Activated naive CD4-positive, alpha-beta T cell treated with anti-CD3 and anti-CD28 coated beads, Interleukin-2, amount 10 ng/mL, durations not matched to agents 7 days and 5 days (primary cell): ENCODE measurements at regions not wholly inside any gene's neighbourhood (a gene's known extent, or its start where the extent isn't known, plus 50 kb on each side); places are given as distances from the start of the nearest gene placed in this dataset.
"Not testable (repeated sequence)": the region's sequence is repeated elsewhere in the genome, so short reads cannot be mapped to it uniquely, and the experiment has no call there.

ENCODE experiments used
- CTCF ChIA-PET: fragments of 350-600 bp; sonication (Branson Sonifier 250); formaldehyde crosslinking; loops from one replicate; lab custom pipeline; 2021; ENCODE audit warnings: antibody characterized with exemption; lab: Charles Lee
- DNase-seq: peaks from one replicate; pipeline ENCODE4 v3.0.0-alpha.2; 2020
- H3K27ac Mint-ChIP-seq: one replicate; pipeline ENCODE4 v1.8.0; 2021; ENCODE audit warnings: mild to moderate bottlenecking, moderate library complexity, mixed read lengths
- H3K27me3 Mint-ChIP-seq: one replicate; pipeline ENCODE4 v1.8.0; 2021; ENCODE audit warnings: mild to moderate bottlenecking, mixed read lengths
- H3K36me3 Mint-ChIP-seq: one replicate; pipeline ENCODE4 v1.8.0; 2021; ENCODE audit warnings: mixed read lengths
- H3K4me1 Mint-ChIP-seq: one replicate; pipeline ENCODE4 v1.8.0; 2021; ENCODE audit warnings: mixed read lengths
- H3K4me3 Mint-ChIP-seq: one replicate; pipeline ENCODE4 v1.8.0; 2021; ENCODE audit warnings: mild to moderate bottlenecking, moderate library complexity, mixed read lengths
- H3K9me3 Mint-ChIP-seq: one replicate; pipeline ENCODE4 v1.8.0; 2021; ENCODE audit warnings: mixed read lengths

DNA sequence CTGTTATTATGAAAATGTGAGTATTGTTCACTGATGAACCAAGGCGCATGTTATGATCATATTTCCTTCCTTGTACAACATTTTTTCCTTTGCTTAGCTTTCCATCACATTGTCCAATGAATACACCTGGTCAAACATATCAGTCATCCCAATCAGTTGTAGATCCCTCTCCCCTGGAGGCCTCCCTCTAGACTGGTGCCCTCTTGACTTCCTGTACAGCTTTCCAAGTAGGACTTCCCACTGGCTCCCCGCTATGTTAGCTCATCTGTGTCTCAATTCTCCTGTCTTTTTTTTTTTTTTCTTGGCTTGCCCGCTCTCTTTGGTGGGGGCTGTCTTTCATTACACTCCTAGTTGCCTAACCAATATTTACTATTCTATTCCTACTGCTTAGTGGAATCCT, 214.2 kb upstream of the NPY start:
- no peak for DNase-seq
- no peak overlapping the region for H3K4me3 Mint-ChIP-seq
- no peaks in the 10 kb centered on the region for H3K36me3 Mint-ChIP-seq
- CTCF ChIA-PET: interaction anchor here (0.6 kb wide), 1 partner anchor 43 kb away, joined by 3 read pairs; no protein-coding TSS in a partner anchor
- H3K9me3 Mint-ChIP-seq: no peaks in the 10 kb centered on the region
- H3K27me3 Mint-ChIP-seq: no peaks in the 10 kb centered on the region
- peaks cover 3% of the 10 kb centered on the region for H3K4me1 Mint-ChIP-seq
- no peak overlapping the region for H3K27ac Mint-ChIP-seq

DNA sequence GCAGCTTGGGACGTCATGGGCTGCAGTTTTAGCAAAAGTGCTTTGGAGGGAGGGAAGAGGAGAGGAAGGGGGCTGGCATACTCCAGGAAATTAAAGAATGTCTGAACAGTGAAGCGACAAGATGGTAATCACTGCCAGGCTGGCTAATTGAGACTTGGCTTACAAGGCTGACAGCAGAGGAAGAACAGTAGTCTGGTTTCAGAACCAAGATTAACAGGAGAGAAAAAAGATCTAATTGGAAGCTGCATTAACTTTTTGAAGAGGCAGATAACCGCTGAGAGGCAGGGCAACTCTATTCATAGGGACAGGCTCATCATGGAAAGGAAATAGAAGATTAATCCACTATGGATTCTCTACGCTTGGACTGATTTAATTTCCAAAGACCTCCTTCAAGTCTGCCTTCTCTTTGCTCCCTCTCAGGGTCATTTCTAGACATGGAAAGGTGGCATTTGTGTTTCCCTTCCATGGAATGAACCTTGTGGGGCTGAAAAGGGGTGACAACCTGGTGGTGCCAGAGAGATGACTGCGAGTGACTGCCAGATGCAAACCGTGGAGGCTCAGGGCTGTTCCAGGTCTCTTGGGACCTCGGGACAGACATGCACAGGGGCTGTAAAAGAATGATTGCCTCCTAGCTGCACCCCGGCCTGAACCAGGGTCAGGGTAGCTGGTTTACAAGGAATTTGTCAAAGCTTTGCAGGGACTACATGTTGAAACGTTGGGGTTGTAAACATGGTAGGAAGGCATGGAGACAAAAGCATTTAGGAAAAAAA, 210.2 kb upstream of the NPY start:
- CTCF ChIA-PET: no interaction called here
- Mint-ChIP-seq H3K9me3 (no peaks in the 10 kb centered on the region), H3K27me3 (no peaks in the 10 kb centered on the region), H3K27ac (no peak overlapping the region), H3K4me3 (no peak overlapping the region), H3K36me3 (no peaks in the 10 kb centered on the region), H3K4me1 (peaks cover 8% of the 10 kb centered on the region)
- no peak for DNase-seq

DNA sequence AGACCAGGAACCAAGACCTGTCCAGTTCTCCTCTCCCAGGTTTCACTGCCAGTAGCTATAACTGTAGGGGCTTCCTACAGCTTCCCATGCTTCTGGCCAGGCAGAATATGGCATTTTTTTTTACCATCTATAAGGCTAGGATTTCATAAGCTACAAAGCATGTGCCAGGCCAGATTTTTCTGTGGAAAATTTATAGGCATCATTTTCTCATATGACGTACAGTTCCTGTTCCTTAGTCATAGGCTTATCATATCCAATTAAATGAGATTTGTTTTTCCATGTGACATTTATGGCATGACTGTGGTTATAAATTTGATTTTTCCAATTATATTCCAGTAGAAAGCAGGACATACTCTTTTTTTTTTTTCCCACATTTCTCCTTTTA, 208.6 kb upstream of the NPY start:
- peaks cover 8% of the 10 kb centered on the region for H3K4me1 Mint-ChIP-seq
- CTCF ChIA-PET: interaction anchor here (0.6 kb wide), 1 partner anchor 736 kb away, joined by 3 read pairs; no protein-coding TSS in a partner anchor
- H3K9me3 Mint-ChIP-seq: no peaks in the 10 kb centered on the region
- no peaks in the 10 kb centered on the region for H3K27me3 Mint-ChIP-seq
- H3K4me3 Mint-ChIP-seq: no peak overlapping the region
- no peaks in the 10 kb centered on the region for H3K36me3 Mint-ChIP-seq
- DNase-seq: no peak
- no peak overlapping the region for H3K27ac Mint-ChIP-seq

DNA sequence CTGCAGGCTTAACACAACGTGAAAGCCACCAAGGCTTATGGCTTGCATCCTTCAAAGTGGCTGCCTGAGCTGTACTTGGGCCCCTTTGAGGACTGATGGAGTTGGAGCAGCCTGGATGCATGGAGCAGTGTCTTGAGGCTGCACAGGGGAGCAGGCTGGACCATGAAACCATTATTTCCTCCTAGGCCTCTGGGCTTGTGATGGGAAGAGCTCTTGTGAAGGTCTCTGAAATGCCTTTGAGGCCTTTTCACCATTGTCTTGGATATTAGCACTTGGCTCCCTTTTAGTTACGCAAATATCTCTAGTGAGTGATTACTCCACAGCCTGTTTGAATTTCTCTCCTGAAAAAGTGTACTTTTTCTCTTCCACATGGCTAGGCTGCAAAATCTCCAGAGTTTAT, 201.2 kb upstream of the NPY start:
- CTCF ChIA-PET: no interaction called here
- no peak for DNase-seq
- Mint-ChIP-seq H3K4me1 (no peaks in the 10 kb centered on the region), H3K36me3 (no peaks in the 10 kb centered on the region), H3K9me3 (peaks cover 6% of the 10 kb centered on the region), H3K27me3 (no peaks in the 10 kb centered on the region), H3K27ac (no peak overlapping the region), H3K4me3 (no peak overlapping the region)

DNA sequence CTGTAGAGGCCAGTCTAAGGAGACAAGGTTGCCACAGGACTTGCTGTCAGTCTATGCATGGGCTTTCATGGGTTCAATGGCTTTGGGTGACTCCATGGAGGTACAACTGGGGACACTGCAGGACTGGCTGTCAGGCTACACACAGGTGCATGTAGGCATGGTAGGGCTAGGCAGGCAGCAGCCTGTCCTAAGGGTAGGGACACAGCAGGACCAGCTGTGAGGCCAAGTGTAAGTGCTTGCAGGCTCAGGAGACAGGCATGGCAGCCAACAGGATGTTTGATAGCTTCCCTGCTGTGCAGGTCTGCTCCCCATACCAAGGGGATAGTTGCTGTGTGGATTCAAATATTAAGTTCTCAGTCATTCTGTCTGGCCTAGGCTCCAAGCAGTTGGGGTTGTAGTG, 181.0 kb upstream of the NPY start:
- DNase-seq: no peak
- no peaks in the 10 kb centered on the region for H3K36me3 Mint-ChIP-seq
- CTCF ChIA-PET: no interaction called here
- no peak overlapping the region for H3K4me3 Mint-ChIP-seq
- H3K4me1 Mint-ChIP-seq: no peaks in the 10 kb centered on the region
- no peaks in the 10 kb centered on the region for H3K9me3 Mint-ChIP-seq
- H3K27ac Mint-ChIP-seq: no peak overlapping the region
- H3K27me3 Mint-ChIP-seq: no peaks in the 10 kb centered on the region

DNA sequence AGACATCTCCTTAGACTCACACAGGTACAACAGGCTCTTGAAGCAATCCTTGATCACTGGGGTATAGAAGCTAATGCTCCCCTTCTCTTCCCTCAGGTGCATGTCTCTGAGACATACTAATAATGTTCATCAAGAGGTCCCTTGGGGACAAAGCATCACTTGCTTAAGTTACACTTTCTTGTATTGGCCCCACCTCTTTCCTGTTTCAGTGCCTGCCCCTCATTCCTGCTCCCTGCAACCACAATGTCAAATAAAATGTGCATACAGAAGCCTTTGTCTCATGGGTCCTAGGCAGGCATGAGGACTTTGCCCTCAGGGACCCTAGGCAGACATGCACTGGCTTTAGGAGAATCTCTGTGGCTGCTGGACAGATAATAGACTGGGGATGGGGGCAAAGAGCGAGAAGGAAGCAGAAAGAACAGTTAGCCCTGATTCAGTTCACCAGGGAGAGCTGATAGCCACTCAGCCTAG, 175.0 kb upstream of the NPY start:
- H3K9me3 Mint-ChIP-seq: no peaks in the 10 kb centered on the region
- CTCF ChIA-PET: no interaction called here
- H3K4me1 Mint-ChIP-seq: no peaks in the 10 kb centered on the region
- no peaks in the 10 kb centered on the region for H3K36me3 Mint-ChIP-seq
- H3K27me3 Mint-ChIP-seq: peaks cover 11% of the 10 kb centered on the region
- no peak overlapping the region for H3K4me3 Mint-ChIP-seq
- H3K27ac Mint-ChIP-seq: no peak overlapping the region
- no peak for DNase-seq

DNA sequence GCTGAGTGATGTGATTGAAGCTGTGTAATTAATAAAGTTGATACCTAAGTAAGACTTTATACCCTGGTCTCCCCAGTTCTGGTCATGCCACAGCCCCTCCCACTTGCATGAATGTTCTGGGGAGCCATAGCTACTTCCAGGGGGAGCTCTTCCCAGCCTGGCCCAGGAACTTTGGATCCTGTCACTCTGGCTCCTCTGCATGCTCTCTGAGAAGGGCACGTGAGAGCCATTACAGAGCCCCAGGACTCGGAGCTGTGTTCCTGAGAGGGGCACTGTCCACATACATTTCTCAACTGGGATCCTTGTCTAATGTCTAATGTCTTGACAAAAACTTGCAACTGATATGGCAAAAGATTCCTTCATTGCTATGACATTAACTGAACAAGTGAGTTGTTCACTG, 173.9 kb upstream of the NPY start:
- H3K4me1 Mint-ChIP-seq: no peaks in the 10 kb centered on the region
- H3K27me3 Mint-ChIP-seq: peaks cover 14% of the 10 kb centered on the region
- no peaks in the 10 kb centered on the region for H3K36me3 Mint-ChIP-seq
- H3K4me3 Mint-ChIP-seq: no peak overlapping the region
- DNase-seq: no peak
- CTCF ChIA-PET: no interaction called here
- H3K9me3 Mint-ChIP-seq: no peaks in the 10 kb centered on the region
- H3K27ac Mint-ChIP-seq: no peak overlapping the region

DNA sequence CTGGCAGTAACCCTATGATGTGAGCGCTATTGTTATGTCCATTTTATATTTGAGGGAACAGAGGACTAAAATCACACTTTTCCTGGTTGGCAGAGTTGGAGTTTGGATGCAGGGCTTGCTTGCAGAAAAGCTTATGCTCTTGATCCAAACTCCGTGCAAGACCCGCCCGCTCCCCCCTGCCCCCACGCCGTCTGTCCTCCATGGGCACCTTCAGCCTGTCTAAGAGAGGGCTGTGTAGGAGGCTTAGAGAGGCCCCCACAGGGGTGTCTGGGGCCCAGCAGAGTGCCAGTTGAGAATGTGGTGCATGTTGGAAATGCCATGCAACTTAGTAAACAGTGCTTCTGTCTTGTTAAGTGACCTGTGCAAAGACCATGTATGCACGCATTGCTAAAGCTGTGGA, 170.5 kb upstream of the NPY start:
- H3K36me3 Mint-ChIP-seq: no peaks in the 10 kb centered on the region
- no peaks in the 10 kb centered on the region for H3K4me1 Mint-ChIP-seq
- CTCF ChIA-PET: no interaction called here
- no peak for DNase-seq
- H3K27me3 Mint-ChIP-seq: peaks cover 21% of the 10 kb centered on the region
- no peaks in the 10 kb centered on the region for H3K9me3 Mint-ChIP-seq
- no peak overlapping the region for H3K27ac Mint-ChIP-seq
- H3K4me3 Mint-ChIP-seq: no peak overlapping the region

DNA sequence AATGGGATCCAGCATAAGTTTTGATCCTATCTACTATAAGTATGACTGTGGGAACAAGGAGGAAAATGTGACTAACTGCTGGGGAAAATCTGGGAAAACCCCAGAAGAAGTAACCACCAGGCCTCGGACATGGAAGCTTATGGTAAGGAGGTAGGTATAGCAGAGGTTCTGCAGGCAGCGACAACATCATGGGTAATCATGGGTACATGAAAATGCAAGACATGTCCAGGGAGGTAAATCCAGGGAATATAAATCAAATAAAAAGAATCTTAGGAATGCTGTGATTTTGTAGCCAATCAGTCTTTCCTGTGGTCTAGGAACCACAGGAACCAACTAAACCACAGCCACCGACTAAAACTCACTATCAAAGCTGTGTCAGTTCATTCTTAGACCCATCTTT, 168.3 kb upstream of the NPY start:
- H3K27me3 Mint-ChIP-seq: peaks cover 14% of the 10 kb centered on the region
- no peaks in the 10 kb centered on the region for H3K36me3 Mint-ChIP-seq
- H3K27ac Mint-ChIP-seq: no peak overlapping the region
- no peaks in the 10 kb centered on the region for H3K9me3 Mint-ChIP-seq
- DNase-seq: no peak
- H3K4me3 Mint-ChIP-seq: no peak overlapping the region
- CTCF ChIA-PET: no interaction called here
- no peaks in the 10 kb centered on the region for H3K4me1 Mint-ChIP-seq

DNA sequence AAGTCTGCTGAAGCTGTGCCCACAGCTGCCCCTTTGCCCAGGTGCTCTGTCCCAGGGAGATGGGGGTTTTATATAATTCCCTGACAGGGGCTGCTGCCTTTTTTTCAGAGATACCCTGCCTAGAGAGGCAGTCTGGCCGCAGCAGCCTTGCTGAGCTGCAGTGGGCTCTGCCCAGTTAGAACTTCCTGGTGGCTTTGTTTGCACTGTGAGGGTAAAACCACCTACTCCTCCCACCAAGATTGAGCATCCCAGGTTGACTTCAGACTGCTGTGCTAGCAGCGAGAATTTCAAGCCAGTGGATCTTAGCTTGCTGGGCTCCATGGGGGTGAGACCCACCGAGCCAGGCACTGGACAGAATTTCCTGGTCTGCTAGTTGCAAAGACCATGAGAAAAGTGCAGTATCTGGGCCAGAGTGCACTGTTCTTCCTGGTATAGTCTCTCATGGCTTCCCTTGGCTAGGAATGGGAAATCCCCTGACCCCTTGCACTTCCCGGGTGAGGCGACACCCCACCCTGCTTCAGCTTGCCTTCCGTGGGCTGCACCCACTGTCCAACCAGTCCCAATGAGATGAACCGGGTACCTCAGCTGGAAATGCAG, 166.0 kb upstream of the NPY start:
- peaks cover 14% of the 10 kb centered on the region for H3K27me3 Mint-ChIP-seq
- H3K4me3 Mint-ChIP-seq, H3K27ac Mint-ChIP-seq, CTCF ChIA-PET, DNase-seq, H3K9me3 Mint-ChIP-seq, H3K36me3 Mint-ChIP-seq, H3K4me1 Mint-ChIP-seq: not testable (repeated sequence)

DNA sequence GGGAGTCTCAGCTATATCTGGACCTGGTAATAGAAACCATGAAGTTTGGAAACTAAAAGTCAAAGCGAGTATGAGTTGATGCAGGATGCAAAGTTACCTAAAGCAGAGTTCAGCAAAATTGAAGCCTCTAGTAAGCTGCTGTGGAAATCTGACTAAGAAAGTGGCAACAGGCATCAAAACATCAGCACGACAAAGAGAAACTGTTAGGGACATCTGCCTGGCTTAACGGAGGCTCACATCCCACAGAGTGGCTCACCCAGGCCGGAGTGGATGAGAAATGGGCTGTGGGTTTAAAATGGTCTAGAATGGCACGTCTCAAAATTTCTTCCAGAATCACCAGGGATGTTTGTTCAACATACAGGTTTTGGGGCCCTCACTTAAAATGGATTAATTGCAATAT, 164.1 kb upstream of the NPY start:
- no peak overlapping the region for H3K27ac Mint-ChIP-seq
- H3K27me3 Mint-ChIP-seq: peaks cover 7% of the 10 kb centered on the region
- H3K9me3 Mint-ChIP-seq: no peaks in the 10 kb centered on the region
- no peak for DNase-seq
- H3K4me3 Mint-ChIP-seq: no peak overlapping the region
- no peaks in the 10 kb centered on the region for H3K36me3 Mint-ChIP-seq
- no peaks in the 10 kb centered on the region for H3K4me1 Mint-ChIP-seq
- CTCF ChIA-PET: no interaction called here

DNA sequence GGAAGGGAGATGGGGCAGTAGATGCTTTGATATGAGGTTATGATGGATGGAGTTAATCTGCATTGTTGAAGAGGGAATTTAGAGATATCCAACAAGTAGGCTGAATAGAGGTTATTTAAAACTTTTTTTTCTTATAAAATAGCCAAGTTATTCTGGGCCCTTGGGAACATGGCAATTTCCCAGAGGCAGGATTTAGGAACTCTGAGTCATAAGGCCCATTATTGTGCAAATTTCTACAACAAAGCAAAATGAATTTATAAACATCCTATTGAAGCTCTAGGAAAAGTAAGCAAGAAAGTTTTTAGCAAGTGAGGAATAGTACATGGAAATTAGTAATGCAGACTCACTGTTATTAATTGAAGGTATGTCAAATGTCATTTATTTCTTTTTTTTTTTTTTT, 160.9 kb upstream of the NPY start:
- Mint-ChIP-seq H3K4me1 (no peaks in the 10 kb centered on the region), H3K27me3 (peaks cover 3% of the 10 kb centered on the region), H3K27ac (no peak overlapping the region), H3K4me3 (no peak overlapping the region), H3K9me3 (no peaks in the 10 kb centered on the region), H3K36me3 (no peaks in the 10 kb centered on the region)
- CTCF ChIA-PET: no interaction called here
- DNase-seq: no peak

DNA sequence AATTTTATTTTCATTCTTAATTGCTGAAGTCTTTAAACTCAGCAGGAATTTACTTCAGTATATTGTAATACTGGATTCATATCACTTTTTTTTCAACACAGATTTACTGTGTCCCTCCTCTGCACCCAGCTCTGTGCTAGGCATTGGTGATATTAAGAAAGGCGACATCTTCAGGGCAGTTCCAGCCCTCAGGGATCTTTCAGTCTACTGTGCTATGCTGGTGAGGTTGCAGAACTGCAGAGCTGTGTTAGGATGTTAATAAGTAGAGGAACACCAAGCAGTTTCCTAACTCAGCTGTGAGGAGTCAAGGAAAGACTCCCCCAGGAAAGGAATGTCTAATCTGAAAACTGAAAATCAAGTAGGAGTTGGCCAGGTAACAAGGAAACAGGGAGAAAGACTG, 158.2 kb upstream of the NPY start:
- H3K36me3 Mint-ChIP-seq: no peaks in the 10 kb centered on the region
- no peaks in the 10 kb centered on the region for H3K4me1 Mint-ChIP-seq
- no peak for DNase-seq
- peaks cover 6% of the 10 kb centered on the region for H3K27me3 Mint-ChIP-seq
- CTCF ChIA-PET: no interaction called here
- no peak overlapping the region for H3K27ac Mint-ChIP-seq
- H3K9me3 Mint-ChIP-seq: no peaks in the 10 kb centered on the region
- no peak overlapping the region for H3K4me3 Mint-ChIP-seq

DNA sequence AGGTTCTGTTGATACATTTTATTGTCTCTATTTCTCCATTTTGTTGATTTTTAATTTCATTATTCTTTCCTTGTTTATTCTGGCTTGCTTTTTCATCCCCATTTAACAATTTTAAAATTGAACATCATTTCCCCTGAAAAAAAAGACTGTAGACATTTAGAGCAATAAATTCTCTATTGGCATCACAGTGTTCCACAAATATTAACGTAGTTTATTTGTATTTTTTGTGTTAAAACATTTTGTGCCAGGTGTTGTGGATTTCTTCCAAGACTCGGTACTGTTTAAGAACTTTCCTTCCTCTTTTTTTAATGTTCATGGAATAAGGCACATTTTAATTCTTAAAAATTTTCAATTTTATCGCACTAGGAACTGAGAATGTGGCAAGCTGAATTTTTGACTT, 156.1 kb upstream of the NPY start:
- H3K27me3 Mint-ChIP-seq: peaks cover 6% of the 10 kb centered on the region
- H3K27ac Mint-ChIP-seq: no peak overlapping the region
- CTCF ChIA-PET: no interaction called here

DNA sequence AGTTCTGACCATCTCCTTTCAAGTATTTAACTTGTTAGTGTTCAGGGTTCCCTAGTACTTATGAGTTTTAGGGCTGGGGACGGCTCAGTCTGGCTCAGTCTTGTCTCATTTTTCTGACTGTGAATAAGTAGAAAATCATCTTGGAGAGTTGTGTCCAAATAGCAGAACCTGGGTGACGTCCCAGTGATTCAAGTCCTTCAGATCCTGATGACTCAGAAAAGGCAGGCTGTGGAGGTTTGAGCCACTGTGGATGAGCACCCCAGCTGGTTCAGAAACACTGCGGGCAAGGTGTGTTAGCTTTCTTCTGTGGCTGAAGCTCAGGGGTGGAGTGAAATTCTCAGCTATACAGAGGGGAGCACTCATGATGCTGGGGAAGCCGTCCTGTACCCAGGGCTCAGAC, 154.4 kb upstream of the NPY start:
- no peaks in the 10 kb centered on the region for H3K9me3 Mint-ChIP-seq
- H3K4me3 Mint-ChIP-seq: no peak overlapping the region
- peaks cover 6% of the 10 kb centered on the region for H3K4me1 Mint-ChIP-seq
- H3K27ac Mint-ChIP-seq: no peak overlapping the region
- CTCF ChIA-PET: no interaction called here
- peaks cover 6% of the 10 kb centered on the region for H3K27me3 Mint-ChIP-seq
- no peaks in the 10 kb centered on the region for H3K36me3 Mint-ChIP-seq
- no peak for DNase-seq

More for the DNA sequence above, 156.1 kb upstream of the NPY start:
- H3K9me3 Mint-ChIP-seq: no peaks in the 10 kb centered on the region
- no peaks in the 10 kb centered on the region for H3K4me1 Mint-ChIP-seq
- no peaks in the 10 kb centered on the region for H3K36me3 Mint-ChIP-seq
- DNase-seq: no peak
- H3K4me3 Mint-ChIP-seq: no peak overlapping the region
